RKO (cell line): ENCODE measurements at regions not wholly inside any gene's neighbourhood (a gene's known extent, or its start where the extent isn't known, plus 50 kb on each side); places are given as distances from the start of the nearest gene placed in this dataset.

ENCODE experiments used
- DNase-seq: peaks from one replicate; pipeline ENCODE4 v3.0.0-alpha.2; 2016; ENCODE audit warnings: low spot score

DNA sequence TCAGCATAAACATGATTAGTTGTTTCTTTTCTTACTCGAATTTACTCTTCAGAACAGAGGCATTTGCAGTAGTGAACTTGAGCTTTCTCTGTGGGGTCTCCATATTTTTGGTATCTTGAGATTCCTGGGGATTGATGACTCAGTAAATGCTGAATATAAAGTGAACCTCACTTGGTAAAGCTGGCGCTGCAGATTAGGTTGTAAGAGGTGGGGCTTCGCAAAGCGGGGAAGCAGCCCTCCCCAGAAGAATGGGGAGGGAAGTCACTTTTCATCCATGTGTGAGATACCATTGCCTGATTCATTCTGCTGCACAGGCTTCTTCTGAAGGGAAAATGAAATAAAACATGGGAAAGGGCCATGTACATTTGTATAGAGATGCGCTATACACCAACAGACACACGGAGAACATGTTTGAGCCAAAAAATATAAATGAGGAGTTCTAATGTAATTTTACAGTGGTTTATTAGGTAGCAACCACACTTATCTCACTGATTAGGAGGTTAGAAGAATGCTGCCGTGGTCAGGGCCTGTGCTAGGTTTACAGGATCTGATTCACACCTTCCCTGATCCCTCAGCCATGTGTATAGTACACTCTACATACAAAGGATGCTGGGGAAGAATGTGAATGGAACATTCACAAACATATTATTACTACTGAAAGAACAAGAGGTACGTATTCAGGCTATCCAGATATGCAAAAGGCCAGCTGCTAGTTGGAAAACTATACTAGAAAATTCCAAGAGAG is 63.5 kb downstream of the DNTTIP2 start:
- no peak for DNase-seq

DNA sequence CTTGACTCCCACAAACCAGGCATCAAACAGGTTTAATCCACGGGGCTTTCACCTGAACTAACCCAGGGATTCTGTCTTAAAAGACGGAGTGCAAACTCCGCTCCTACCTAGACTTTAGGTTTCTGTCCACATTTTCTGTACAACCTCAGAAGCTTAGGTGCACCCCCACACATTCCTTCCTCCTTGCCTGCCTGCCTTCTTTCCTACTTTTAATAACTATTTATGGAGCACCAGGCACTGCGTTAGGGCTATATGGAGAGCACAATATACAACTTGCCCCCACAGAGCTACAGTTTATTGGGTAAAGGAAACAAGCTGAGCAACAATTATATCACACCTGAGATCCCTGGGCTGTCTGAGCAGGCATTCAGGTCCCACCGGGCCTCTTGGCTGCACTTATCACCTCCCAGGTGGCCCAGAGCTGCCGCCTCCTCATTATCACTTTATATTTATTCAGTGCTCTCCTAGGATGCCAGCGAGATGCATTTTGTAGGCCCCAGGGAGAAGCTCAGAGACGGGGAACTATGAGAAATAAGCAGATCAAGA is 64.1 kb downstream of the DNTTIP2 start:
- DNase-seq = no peak

- peak; percentile 78 for DNase-seq
Measured at GRCh38 chr1:93814059-93814794, 64.8 kb downstream of the DNTTIP2 start.

- no peak for DNase-seq
Measured at GRCh38 chr1:93813076-93813475, 65.9 kb downstream of the DNTTIP2 start.

GRCh38 chr1:93811326-93812065 is 67.5 kb downstream of the DNTTIP2 start:
- DNase-seq = no peak

GRCh38 chr1:93810316-93810715 is 68.7 kb downstream of the DNTTIP2 start:
- no peak for DNase-seq

GRCh38 chr1:93808871-93809270 is 70.1 kb downstream of the DNTTIP2 start:
- no peak for DNase-seq

GRCh38 chr1:93807311-93807930 is 71.6 kb downstream of the DNTTIP2 start:
- no peak for DNase-seq

GRCh38 chr1:93805027-93805610 is 73.9 kb downstream of the DNTTIP2 start:
- DNase-seq = no peak

GRCh38 chr1:93804412-93804811 is 74.6 kb downstream of the DNTTIP2 start:
- peak; percentile 86 for DNase-seq

DNA sequence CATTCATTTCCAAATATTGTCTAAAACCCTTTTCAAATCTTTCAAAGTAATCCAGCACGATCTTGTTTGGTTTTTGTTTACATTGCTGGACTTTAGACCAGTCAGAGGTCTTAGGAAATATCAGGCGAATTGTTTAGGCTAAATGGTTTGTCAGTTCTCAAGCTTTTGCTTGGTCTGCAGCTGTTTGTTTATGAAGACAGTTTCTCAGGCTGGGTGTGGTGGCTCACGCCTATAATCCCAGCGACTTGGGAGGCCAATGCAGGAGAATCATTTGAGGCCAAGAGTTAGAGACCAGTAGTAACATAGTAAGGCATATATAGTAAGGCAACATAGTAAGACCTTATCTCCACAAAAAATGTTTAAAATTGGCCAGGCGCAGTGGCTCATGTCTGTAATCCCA is 77.5 kb downstream of the DNTTIP2 start:
- DNase-seq = no peak

DNA sequence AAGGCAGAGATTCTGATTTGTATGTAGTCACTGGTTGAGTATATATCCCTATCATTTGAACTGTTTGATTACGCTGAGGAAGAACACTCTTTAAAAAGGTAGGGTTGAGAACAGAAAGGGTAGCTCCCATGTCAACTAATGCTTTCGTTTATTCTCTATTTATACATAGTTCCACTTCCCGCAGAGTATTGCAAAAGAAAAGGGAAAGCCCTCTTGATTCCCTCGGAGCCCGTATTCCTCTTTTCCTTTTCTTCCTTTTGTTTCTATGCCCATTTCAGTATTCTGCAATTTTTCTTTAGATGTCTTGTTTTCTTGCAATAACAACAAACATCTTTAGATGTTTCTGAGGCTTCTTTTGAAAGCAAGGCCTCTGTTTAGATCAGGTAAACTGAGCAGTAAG is 78.2 kb downstream of the DNTTIP2 start:
- no peak for DNase-seq

DNA sequence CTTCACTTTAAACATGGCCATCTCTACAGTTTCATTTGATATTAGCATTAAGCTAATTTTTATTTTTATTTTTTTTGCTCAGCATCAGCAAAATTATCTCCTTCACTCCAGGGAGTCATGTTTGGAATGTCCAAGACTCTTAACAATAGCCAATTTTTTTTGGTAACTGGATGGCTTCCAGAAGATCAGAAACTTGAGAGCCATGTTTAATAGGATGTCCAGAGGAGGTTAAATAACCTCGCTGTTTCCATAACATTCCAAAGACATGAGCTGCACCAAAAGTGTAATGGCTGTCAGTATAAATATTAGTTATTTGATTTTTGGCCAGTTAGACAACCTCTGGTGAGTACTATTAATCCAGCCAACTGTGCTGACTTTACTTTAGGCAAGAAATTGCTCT is 80.7 kb downstream of the DNTTIP2 start:
- no peak for DNase-seq

DNA sequence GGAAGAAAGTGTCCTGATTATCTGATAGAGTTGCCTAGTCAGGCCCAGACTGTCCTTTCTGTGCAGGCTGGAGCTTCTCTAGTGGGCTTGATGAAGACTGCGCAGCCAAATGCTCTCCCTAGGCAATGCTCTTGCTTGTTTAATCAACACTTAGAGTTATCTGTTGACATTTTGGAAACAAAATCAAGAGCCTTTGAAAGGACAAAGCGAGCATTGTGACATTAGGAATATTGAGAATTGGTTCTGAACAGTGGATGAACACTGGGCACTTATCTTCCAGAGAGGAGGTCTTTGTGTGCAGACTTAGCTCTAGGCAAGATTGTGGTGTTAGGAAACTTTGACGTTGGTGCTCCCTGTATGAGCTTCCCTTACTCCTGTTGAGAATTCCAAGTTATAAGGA is 94.5 kb downstream of the DNTTIP2 start:
- DNase-seq = no peak

DNA sequence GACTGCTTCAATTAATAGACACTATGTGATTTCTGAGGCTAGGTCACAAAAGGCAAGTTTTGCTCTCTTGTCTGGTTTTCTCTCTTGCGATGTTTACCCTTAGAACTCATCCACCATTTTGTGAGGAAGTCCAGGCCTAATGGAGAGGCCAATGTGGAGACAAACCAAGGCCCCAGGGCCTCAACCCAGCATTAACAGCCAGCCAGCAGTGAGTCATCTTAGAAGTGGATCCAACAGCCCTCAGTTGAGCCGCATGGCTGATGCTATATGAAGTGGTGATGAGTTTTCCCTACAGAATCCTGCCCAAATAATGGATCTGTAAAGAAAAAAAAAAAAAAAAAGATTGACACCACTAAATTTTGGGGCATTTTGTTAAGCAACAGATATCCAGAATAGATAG is 95.1 kb downstream of the DNTTIP2 start:
- no peak for DNase-seq

- peak; percentile 21 for DNase-seq
Measured at GRCh38 chr1:93779540-93780165, 98.0 kb upstream of the BCAR3 start.

- DNase-seq = no peak
Measured at GRCh38 chr1:93778457-93778856, 96.8 kb upstream of the BCAR3 start.

GRCh38 chr1:93777255-93777654 is 95.6 kb upstream of the BCAR3 start:
- DNase-seq = no peak

DNA sequence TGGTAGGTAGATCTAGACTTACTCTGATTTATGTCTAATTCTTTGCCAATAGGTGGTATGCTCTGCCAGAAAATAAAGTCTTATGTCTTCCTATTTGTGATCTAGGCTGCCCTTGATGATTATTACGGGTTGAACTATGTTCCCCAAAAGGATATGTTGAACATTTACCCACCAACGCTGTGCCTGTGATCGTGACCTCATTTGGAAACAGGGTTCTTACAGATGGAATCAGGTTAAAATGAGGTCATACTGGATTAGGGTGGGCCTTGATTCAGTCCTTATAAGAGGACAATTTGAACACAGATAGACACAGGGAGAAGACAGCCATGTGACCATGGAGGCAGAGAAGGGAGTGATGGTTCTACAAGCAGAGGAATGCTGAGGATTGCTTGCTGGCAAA is 95.1 kb upstream of the BCAR3 start:
- DNase-seq = no peak

GRCh38 chr1:93775224-93775623 is 93.6 kb upstream of the BCAR3 start:
- no peak for DNase-seq

DNA sequence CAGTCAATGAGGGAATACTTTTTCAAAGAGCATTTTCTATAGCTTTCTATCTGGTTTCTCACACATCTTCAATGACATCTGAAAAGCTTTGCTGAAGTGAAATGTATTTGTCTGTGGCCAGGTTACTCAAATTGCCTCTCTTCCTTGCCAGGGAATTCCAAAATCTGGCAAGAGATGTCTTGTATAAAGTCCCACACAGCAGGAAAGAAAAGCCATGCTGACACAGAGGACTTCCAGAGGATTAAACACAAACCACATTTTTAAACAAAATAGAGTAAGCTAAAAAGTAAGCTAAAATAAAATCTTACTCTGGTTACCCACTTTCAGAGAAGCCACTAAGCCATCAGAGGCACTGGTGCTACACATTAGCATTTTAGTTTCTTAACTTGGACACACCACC is 93.1 kb upstream of the BCAR3 start:
- DNase-seq = no peak
